Activated CD8-positive, alpha-beta T cell treated with anti-CD3 and anti-CD28 coated beads for 36 hours (primary cell): ENCODE measurements at regions not wholly inside any gene's neighbourhood (a gene's known extent, or its start where the extent isn't known, plus 50 kb on each side); places are given as distances from the start of the nearest gene placed in this dataset.

ENCODE experiments used
- ATAC-seq: fragments of 200-7000 bp; cut with Tn5 transposase; one replicate; pipeline ENCODE4 v1.10.0; 2021; ENCODE audit warnings: mild to moderate bottlenecking, moderate library complexity
- CTCF ChIA-PET: fragments of 350-600 bp; sonication (Branson Sonifier 250); formaldehyde crosslinking; loops from one replicate; lab custom pipeline; 2021; ENCODE audit warnings: antibody characterized with exemption; lab: Charles Lee
- POLR2A ChIA-PET: fragments of 350-600 bp; sonication (Branson Sonifier 250); formaldehyde crosslinking; loops from one replicate; lab custom pipeline; 2021; ENCODE audit warnings: antibody characterized with exemption; lab: Charles Lee
- DNase-seq: peaks from one replicate; pipeline ENCODE4 v3.0.0-alpha.2; 2020
- H3K27ac Mint-ChIP-seq: one replicate; pipeline ENCODE4 v1.8.0; 2021; ENCODE audit warnings: mild to moderate bottlenecking, mixed read lengths
- H3K27me3 Mint-ChIP-seq: one replicate; pipeline ENCODE4 v1.8.0; 2021; ENCODE audit warnings: mixed read lengths
- H3K36me3 Mint-ChIP-seq: one replicate; pipeline ENCODE4 v1.8.0; 2021; ENCODE audit warnings: low read depth, mixed read lengths
- H3K4me1 Mint-ChIP-seq: one replicate; pipeline ENCODE4 v1.8.0; 2021; ENCODE audit warnings: low read depth, mixed read lengths
- H3K4me3 Mint-ChIP-seq: one replicate; pipeline ENCODE4 v1.8.0; 2021; ENCODE audit warnings: mild to moderate bottlenecking, moderate library complexity, mixed read lengths
- H3K9me3 Mint-ChIP-seq: one replicate; pipeline ENCODE4 v1.8.0; 2021; ENCODE audit warnings: mixed read lengths
- CTCF ChIP-seq: fragments of 200-600 bp; IDR thresholded peaks from one replicate; pipeline ENCODE4 v1.8.0; 2022; ENCODE audit warnings: antibody characterized with exemption, mild to moderate bottlenecking
- intact Hi-C: fragments of 100-400 bp; cut with micrococcal nuclease; formaldehyde crosslinking; loops from one replicate; pipeline ENCODE4 v1.10.0; 2022

GRCh38 chr1:30051777-30052176 lies 671.6 kb downstream of the MATN1 start:
- ChIA-PET CTCF (no interaction called here), POLR2A (no interaction called here)
- H3K27ac Mint-ChIP-seq = no peak overlapping the region
- no peaks in the 10 kb centered on the region for H3K9me3 Mint-ChIP-seq
- no peaks in the 10 kb centered on the region for H3K36me3 Mint-ChIP-seq
- no peak for ATAC-seq
- no peak for TF ChIP-seq CTCF
- no peaks in the 10 kb centered on the region for H3K4me1 Mint-ChIP-seq
- H3K4me3 Mint-ChIP-seq = no peak overlapping the region
- intact Hi-C loops = no loop called here
- no peak for DNase-seq
- peaks cover 21% of the 10 kb centered on the region for H3K27me3 Mint-ChIP-seq

GRCh38 chr1:30049748-30050296 lies 673.6 kb downstream of the MATN1 start:
- no peaks in the 10 kb centered on the region for H3K4me1 Mint-ChIP-seq
- no peak for TF ChIP-seq CTCF
- H3K27ac Mint-ChIP-seq = no peak overlapping the region

GRCh38 chr1:30048905-30049304 lies 674.5 kb downstream of the MATN1 start:
- Mint-ChIP-seq H3K4me3 (no peak overlapping the region), H3K27ac (no peak overlapping the region), H3K9me3 (peaks cover 1% of the 10 kb centered on the region), H3K36me3 (no peaks in the 10 kb centered on the region), H3K4me1 (peaks cover 2% of the 10 kb centered on the region), H3K27me3 (peaks cover 16% of the 10 kb centered on the region)
- CTCF ChIA-PET = no interaction called here
- POLR2A ChIA-PET = no interaction called here
- no peak for TF ChIP-seq CTCF
- intact Hi-C loops = no loop called here
- DNase-seq = no peak
- no peak for ATAC-seq

More at GRCh38 chr1:30049748-30050296, 673.6 kb downstream of the MATN1 start:
- Mint-ChIP-seq H3K27me3 (peaks cover 16% of the 10 kb centered on the region), H3K36me3 (no peaks in the 10 kb centered on the region), H3K4me3 (no peak overlapping the region), H3K9me3 (no peaks in the 10 kb centered on the region)
- ATAC-seq (no peak), DNase-seq (no peak)
- intact Hi-C loops = no loop called here
- ChIA-PET POLR2A (no interaction called here), CTCF (no interaction called here)

GRCh38 chr1:30047576-30047975 lies 675.8 kb downstream of the MATN1 start:
- ChIA-PET POLR2A (no interaction called here), CTCF (no interaction called here)
- Mint-ChIP-seq H3K4me1 (peaks cover 3% of the 10 kb centered on the region), H3K27me3 (peaks cover 10% of the 10 kb centered on the region), H3K27ac (no peak overlapping the region), H3K4me3 (no peak overlapping the region), H3K9me3 (peaks cover 5% of the 10 kb centered on the region), H3K36me3 (no peaks in the 10 kb centered on the region)
- no peak for TF ChIP-seq CTCF
- DNase-seq = no peak
- intact Hi-C loops = no loop called here
- ATAC-seq = no peak

GRCh38 chr1:30046751-30047150 lies 676.6 kb downstream of the MATN1 start:
- Mint-ChIP-seq H3K9me3 (peaks cover 5% of the 10 kb centered on the region), H3K4me1 (peaks cover 3% of the 10 kb centered on the region), H3K36me3 (no peaks in the 10 kb centered on the region), H3K27me3 (peaks cover 10% of the 10 kb centered on the region), H3K4me3 (no peak overlapping the region), H3K27ac (no peak overlapping the region)
- intact Hi-C loops = no loop called here
- POLR2A ChIA-PET = no interaction called here
- no peak for TF ChIP-seq CTCF
- CTCF ChIA-PET = no interaction called here
- no peak for ATAC-seq
- no peak for DNase-seq
